Activated naive CD4-positive, alpha-beta T cell treated with Interleukin-2 at 50 U/mL for 16 hours (primary cell): ENCODE measurements at regions not wholly inside any gene's neighbourhood (a gene's known extent, or its start where the extent isn't known, plus 50 kb on each side); places are given as distances from the start of the nearest gene placed in this dataset.

Source experiments
- DNase-seq: peaks from one replicate; pipeline ENCODE4 v3.0.0-alpha.2; 2020

DNA sequence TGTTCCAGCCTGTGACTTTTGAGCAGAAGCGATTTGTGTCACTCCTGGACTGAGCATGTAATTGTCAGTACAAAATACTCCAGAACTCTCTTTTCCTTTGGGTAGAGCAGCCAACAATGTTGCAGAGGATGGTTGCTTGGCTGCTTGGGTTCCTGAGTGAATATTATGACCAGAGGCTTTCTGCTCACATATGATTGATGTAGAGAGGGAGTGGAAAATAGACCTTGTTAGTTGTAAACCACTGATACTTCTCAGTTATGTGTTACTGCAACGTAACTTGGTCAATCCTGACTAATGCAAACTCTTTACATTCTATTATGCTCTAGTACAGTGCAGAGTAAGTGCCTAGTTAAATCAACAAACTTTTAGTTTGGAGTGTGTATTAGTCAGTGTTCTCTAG, 322.6 kb upstream of the KCNH8 start:
- DNase-seq: no peak

DNA sequence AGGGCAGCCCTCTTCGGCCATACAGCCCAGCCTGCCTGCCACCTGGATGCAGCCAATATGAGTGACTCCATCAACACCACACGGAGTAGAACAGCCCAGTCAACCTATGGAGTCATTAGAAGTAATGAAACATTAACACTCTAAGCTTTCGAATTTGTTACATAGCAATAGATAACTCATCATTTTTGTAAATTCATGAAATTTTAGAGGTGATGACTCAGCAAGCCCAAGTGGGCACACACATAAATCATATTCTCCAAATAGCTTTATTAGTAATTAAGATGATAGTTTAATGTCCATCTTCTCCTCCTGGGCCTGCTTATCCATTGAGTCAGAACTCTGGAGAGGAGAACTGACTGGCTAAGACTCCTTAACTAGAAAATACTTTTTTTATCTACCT, 335.0 kb upstream of the KCNH8 start:
- DNase-seq: no peak

DNA sequence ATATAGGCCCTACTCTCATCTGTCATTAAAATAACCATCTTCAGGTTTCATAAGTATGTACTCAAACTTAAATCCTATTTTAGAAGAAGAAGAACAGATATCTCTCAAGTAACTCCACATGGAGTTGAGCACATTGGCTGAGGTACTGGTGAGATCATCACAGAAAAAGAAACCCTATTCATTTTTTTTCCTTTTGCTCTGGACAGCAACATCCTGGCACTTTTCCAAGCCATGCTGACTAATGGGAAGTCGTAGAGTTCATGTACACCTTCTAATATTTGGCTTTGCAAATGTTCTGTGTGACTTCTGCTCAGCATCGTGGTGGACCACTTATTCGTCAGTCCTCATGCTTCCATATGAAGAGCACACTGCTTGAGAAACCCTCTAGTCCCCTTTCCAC, 336.0 kb upstream of the KCNH8 start:
- DNase-seq: no peak

DNA sequence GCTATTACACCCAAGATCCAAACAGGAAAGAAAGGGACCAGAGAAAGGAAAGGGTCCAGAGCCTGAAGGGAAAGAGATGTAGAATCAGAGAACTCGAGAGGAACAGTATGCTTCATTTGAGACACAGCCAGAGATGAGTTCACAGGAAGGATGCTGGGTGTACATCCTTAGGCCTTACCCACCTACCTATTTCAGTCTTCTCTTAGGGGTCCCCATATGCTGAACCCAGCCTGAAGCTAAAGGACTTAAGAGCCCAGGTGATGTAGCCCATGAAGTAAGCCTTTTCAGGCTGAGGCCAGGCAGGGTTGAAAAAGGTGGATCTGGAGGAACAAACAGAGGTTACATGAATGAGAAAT, 338.0 kb upstream of the KCNH8 start:
- no peak for DNase-seq

DNA sequence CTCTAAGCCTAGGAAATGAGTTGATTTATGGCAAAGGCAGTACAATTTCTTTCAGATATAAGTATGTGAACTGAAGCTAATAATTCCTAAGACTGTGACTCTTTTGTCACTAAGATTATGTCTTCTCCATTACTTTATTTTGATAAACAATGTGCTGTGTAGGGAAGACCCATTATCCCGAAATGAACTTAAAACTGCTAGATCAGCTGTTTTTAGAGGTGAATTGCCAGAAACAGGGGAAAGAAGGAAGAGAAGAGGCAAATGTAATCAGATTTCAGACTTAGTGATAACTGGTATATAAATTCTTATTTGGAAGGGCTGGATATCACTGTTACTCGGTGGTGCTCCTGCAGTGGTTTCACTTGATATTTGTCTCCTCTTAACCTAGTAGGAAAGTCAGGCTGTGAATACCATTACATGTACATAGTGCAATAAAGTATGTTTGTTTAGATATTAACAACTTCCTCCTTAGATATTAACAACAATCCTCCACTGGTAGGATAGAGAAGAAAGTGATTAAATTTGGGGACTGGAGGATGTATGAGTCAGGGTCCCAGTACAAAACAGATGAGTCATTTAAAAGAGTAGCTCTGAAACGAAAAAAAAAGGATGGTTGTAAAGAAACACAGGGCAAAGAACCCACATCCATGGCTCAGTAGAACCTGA, 338.5 kb upstream of the KCNH8 start:
- DNase-seq: no peak

DNA sequence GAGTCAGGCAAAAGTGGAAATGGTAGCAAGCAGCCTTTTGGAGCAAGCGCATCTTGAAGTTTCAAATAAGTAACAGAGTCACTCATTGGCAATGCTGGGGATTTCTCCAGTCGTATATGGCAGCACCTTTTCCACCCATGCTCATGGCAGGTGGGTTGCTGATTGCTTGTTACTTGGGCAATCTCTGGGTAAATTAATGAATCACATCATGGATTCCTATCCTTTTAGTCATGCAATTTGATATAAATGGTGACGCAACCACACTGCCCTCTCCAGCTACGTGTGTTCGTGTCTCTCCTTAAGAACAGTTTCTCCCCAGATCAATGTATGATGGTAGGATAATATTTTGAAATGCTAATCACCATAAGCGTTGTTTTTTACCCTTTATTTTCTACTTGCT, 339.9 kb upstream of the KCNH8 start:
- no peak for DNase-seq

DNA sequence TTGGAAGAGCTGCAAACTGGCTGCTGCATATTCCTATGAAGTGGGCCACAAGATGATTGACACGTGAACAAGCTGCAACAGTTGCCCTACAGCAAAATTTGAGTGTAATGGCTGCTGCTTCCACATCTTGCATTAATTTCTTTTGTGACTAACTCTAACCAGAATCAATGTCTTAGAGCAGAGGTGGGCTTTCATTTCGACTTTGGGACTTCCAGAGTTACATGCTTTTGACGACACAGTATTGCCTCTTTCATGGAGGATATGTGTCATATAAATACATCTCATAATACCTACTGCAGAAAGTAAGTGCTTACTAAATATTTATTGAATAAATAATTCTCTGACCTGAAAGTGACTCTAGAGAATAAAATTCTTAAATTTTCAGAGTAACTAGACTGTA, 340.7 kb upstream of the KCNH8 start:
- DNase-seq: no peak

DNA sequence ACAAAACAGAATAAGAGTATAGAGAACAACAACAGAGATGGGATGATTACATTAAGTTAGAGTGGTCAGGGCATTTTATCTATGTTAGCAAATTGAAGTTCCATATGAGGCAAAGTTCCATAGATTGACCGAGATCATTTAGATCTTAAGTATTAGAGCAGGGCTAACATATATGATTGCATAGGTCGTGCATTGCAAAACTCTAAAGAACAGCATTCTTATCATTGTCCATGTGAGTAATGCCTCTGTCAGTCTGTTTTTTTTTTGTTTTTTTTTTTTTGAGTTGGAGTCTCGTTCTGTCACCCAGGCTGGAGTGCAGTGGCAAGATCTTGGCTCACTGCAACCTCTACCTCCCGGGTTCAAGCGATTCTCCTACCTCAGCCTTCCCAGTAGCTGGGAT, 341.7 kb upstream of the KCNH8 start:
- no peak for DNase-seq

DNA sequence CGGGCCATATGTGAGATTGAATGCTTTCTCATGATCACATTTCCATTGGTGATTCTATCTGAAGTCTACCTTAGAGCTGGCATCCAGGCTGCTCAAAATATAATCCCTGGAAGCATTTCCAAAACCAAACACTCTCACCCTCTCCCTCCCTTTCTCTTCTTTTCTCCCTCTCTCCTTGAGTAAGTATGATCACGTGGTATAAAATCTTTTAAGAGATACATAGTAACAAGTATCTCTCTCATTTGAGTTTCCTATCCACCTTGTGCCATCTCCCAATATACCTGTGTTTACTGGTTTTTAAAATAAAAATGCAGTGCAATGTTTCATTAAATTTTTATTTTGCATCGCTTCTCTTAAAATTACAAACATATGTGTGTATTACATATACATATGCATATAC, 350.9 kb upstream of the KCNH8 start:
- no peak for DNase-seq

DNA sequence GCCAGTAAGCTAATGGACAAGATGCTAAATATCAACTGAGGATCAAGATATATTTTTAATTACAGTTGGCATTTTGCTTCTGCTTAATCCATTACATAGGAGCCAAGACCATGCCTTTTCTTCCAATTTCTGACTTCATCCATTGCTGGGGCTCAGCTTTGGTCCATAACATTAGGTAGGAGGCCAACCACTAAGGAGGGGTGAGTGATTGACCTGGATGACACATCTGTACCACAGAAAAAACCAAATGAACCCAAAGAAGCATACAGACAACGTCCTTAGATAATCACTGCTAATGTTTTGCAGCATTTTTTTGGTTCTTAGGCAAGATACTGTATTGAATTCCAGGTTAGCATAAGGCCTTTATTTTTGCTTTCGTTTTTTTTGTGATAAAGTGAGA, 353.2 kb upstream of the KCNH8 start:
- no peak for DNase-seq

DNA sequence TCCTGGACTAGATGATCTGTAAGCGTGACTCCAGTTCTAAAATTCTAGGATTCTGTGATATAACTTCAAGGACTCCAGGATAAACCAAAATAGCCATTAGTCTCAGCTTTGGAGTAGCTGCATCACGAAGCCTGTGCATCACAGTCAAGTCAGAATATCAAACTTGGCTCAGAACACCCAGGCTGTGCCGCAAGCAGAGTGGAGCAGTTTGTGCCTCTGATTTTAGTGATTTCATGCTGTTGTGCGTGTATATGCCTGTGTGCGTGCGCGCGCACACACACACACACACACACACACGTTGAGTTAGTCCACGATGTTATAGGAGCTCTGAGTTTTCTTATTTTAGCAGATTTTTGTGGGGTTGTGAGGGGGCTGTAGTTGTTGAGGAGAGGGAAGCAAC, 356.6 kb upstream of the KCNH8 start:
- DNase-seq: no peak

DNA sequence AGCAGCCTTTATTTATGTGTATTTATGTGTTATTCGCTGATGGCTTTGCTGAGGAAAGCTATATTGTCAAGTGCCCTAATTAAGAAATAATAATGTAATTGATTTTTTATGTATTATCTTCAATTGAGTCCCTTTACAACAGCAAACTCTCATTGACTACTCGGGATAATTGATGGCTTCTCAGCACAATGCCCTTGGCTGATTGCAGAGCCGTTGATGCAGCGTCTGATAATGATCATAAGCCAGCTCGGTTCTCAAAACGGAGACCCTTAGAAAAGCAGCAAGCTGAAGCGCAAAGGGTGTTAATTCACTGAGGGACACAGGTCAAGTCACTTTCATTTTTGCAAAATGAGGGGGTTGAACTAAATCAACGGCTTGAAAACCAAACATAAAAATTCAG, 357.1 kb upstream of the KCNH8 start:
- DNase-seq: no peak

DNA sequence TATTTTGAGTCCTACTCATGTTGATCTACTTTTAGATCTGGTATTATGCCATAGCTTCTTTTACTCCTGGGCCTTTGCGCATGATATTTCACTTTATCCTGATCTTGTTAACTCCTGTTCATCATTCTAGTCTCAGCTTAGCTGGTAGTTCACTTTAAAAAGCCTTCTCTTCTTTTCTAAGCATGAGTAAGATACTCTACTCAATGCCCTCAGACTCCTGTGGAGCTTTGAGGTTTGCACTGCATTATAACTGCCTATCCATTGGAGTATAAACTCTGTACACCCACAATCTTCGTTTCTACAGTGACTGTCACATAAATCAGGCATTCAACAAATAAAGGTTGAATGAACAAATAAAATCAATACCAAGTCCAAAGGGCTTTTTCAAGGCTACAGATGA, 357.9 kb upstream of the KCNH8 start:
- DNase-seq: no peak

DNA sequence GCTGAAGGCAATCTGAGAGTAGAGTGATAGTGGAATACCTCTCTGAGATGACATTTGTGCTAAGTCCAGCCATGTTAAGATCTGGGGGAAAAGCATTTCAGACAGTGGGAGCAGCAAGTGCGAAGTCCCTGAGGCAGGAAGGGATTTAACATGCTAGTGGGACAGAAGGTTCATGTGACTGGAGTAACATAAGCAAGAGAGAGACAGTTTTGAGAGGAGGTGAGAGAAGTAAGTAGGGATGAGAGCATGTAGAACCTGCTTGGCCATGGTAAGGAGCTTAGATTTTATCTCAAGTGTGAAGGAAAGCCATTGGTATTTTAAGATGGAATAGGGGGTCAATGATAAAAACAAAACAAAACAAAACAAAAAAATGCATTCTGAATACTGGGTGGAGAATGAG, 358.6 kb upstream of the KCNH8 start:
- no peak for DNase-seq

DNA sequence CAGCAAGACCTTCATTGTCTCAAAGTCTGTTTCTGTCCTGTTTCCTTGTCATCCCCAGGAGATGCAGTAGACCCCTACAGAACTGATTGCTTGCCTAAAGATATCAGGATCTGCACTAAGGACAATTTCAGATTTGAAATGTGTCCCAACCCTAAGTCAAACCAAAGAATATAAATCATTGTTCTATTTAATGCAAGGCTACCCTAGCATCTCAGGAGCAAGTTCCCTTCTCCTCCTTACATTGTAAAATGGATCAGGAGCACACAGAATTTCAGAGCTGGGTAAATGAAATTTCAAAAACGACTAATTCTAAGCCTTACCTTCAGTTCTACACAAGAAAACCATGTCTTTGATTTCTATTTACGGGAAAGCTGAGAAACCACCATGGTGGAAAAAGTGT, 360.9 kb upstream of the KCNH8 start:
- no peak for DNase-seq

DNA sequence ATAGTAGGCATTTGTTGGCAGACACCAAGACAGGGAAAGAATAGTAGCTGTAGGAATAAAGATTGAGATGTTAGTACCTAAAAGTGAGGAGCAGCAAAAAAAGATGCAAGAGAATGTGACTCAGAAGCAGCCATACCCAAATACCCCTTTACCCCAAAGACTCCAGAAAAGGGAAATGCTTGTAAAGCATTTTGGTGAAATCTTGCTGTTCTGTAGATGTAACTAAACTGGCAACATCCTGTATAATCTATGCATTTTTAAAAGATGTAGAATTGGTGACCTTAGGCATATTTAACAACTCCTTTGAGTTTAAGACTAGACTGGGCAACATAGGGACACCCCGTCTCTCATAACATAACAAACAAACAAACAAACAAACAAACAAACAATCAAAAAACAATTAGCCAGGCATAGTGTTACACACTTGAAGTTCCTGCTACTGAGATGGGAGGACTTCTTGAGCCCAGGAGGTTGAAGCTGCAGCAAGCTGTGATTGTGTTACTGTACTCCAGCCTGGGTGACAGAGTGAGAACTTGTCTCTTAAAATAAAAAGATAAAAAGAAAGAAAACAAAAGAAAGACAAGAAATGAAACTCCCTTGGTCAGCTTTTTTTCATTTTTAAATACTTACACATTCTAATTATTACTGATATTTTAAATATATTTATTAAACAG, 361.5 kb upstream of the KCNH8 start:
- no peak for DNase-seq

DNA sequence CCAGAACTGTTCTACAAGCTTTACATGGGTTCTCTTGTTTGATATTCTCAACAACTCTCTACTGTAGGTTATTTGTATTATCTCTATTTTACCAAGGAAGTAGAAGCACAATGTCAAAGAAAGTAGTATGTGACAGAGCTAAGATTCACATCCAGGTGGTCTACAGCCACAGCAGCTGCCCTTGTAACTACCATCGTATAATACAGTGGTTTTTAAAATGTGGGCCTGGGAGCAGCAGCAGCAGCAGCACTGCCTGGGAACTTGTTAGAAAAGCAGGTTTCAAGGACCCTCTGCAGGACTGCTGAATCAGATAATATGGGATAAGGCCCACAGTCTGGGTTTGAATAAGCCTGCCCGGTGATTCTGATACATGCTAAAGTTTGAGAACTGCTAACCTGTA, 357.1 kb upstream of the SATB1 start:
- no peak for DNase-seq

DNA sequence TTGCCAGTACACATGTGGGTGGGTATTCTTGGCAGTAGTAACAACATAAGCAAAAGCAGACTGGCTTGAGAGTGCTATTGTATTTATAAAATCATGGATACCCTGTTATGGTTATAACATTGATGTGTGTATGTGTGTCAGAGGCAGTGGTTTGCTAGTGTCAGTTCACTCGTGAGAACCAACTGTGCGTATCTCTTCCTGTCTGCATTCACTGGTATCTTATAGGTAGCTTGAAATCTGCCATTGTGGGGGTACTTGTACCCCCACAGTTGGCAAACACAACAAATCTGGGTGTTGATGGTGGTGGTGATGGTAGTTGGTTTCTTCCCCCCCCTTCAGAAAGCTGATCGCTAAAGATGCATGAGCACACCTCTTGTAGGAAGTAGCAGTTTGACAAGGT, 355.8 kb upstream of the SATB1 start:
- no peak for DNase-seq

DNA sequence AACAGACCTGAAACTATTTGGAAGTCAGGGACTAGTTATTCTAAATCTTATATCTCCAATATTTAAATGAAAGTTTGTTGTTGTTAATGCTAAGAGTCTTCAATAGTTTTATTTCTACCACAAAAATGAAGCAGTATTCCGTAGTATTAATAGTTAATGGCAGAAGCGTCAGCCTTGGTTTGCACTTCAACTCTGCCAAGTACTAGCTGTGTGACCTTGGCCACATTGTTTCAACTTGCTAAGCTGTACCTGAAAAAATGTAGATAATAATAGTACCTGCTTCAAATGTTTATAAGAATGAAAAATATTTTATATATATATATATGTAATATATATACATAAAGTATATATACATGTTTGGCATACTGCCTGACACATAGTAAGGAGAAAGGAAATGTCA, 354.6 kb upstream of the SATB1 start:
- no peak for DNase-seq

DNA sequence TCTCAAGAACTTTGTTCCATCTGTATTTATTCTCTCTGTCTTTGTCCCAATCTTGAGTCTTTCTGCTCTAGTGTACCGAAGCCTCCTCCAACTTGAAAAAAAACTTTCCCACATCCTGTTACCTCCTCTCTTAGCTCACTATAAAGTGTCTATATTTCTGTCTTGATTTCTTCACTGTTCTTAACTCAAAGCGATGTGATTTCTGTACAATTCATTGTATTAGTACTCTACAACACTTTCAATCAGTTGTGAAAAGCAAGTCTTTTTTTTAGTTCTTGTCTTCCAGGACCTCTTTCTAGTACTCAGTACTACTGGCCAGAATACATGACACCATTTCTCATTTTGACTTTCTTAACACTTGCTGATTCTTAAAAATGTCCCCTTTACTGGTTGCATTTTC, 353.5 kb upstream of the SATB1 start:
- no peak for DNase-seq

DNA sequence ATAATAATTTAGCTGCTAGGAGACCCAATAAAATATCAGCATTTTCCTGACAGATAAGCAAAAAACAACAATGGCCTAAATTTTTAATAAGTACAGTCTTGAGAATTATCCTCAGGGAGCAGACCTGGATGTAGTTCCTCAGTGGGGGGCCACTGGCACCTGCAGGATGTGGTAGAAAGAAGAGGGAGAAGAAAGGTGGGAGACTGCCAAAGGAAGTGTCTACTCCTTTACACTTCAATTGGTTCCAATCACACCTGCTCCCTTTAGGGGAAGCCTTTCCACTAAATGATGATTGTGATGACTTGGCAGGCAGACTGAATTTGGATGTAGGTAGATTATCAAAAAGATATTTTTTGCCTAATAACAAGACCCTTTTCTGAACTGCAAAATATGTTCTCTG, 353.0 kb upstream of the SATB1 start:
- DNase-seq: no peak

DNA sequence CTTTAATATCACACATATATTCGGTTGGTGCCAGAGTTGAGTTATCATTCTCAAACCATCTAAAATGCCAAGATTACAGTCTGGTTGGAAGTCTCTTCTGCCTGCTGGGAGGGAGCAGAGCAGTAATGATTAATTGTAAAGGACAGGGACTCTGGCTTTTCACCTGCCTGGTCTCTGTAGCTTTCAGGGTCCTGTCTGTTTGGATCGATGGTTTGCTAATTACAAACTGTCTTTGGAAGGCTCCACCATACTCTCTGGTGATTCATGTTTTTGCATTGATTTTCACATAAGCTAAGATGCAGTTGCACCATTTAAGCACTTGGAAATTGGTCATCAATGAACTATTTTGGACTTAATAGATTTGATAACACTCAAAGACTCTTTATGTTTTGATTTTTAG, 350.4 kb upstream of the SATB1 start:
- DNase-seq: no peak

DNA sequence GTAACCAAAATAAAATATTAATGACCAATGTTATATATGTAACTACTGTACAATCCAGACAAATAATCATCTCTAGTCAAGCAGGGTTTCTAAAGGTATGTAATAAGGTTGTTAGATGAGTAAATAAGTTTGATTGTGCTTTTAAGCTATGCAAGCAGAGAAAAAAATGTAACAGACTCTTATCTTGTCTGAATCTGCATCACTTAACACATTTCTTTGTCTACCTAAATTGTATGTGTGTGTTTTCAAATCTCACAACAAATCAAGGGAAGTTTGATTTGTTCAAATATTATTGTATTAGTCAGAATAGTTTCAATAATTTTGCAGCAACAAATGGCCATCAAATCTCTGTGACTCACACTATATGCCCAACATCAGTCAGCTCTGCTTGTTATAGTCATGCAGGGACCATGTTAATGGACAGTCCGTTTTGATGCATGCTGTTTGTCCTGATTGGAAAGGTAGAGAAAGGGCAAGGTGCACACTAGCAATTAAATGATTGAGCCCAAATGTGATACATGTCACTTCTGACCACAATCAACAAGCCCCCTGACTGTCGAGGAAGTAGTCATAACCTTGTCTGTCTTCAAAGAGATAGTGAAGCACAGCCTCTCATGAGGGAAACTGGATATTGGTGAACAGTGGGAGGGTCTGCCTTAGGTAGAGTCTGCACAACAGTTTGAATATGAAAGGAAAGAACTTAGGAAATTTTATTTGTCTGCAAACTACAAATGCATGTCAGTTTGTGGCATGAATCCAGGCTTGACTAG, 349.4 kb upstream of the SATB1 start:
- no peak for DNase-seq

DNA sequence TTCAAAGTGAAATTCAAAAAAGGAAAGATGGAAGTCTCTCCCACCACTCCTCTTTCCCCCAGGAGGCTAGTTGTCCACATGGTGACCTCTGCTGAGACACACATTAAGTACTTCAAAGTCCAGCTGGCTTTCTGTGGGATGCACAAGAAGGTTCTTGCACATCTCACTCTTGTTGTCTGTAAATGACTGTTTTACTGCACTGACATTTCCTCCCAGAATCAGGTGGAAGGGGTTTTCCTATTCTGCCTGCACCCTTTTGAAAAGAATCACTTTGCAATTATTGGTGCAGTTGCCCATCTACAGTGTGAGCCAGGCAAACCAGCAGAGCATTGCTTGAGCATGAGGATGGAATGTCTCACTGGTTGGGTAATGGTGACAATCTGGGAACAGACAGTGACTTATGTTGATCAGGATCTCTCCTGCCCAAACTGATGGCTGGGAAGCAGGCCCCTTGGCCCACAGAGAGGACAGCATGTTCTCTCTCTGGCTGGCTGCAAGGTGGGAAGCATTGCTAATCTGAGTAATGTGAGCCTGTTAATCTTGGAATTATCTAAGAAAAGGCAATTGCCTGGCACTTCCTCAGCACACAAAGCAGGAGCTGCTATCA, 347.7 kb upstream of the SATB1 start:
- DNase-seq: no peak
